Activated CD8-positive, alpha-beta memory T cell treated with anti-CD3 and anti-CD28 coated beads for 4 hours (primary cell): ENCODE measurements at regions not wholly inside any gene's neighbourhood (a gene's known extent, or its start where the extent isn't known, plus 50 kb on each side); places are given as distances from the start of the nearest gene placed in this dataset.

Experiments
- DNase-seq, 2 donors: peaks; one replicate each; pipeline ENCODE4 v3.0.0-alpha.2; 2020; ENCODE audit warnings: low read depth in 2 of 2

DNA sequence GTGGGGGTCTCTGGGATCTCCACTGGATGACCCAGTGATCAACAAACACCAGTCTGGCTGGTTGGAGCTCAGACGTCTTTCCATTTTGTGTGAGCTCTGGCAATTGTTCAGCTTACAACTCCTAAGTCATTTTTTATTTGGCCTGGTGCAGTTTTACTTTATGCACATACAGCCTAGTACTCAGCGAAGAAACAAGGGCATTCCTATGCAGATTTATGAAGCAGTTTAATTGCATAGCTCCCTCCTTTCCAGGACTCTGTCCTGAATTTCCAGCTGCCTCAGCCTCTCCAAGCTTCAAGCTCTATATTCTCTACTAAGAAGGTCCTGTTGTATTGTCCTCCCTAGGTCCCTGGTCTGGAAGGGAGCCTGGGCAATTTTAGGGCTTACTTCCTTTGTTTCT lies 145.6 kb upstream of the GALNT17 start:
- no peak for DNase-seq

DNA sequence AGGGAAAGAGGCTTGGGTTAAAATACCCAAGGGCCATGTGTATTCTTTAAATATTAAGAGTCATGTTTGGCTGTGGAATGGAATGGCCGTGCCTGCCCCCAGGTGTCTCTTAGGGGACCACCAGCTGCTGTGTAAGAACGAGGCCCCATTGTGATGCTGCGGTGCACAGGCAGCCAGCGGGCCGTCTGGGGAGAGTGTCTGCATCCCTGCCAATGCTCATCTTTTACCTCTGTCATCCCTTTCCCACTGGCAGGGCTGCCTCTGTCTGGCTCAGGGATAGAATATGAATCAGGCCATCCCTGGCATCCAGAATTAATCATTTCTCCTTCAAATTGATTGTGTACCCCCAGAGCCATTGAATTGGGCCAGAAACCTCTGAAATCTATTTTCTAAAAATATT lies 137.8 kb upstream of the GALNT17 start:
- DNase-seq: no peak

DNA sequence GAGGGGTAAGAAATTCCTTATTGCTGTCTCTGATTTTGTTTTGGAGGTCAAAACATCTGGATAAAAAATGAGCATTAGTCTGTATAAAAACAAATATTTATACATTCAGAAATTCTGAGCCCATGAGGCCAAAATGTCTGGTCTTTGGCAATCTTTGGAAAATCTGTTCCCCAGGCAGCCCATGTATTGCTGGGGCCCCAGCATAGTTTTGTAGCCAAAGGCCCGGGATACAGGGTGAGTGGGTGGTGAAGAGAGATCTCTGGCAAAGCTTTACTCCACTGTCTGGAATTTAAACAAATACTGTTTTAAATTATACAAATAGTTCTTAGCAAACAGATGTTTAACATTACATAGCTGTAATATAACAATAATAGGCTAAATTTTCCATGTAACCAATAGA lies 134.7 kb upstream of the GALNT17 start:
- no peak for DNase-seq

DNA sequence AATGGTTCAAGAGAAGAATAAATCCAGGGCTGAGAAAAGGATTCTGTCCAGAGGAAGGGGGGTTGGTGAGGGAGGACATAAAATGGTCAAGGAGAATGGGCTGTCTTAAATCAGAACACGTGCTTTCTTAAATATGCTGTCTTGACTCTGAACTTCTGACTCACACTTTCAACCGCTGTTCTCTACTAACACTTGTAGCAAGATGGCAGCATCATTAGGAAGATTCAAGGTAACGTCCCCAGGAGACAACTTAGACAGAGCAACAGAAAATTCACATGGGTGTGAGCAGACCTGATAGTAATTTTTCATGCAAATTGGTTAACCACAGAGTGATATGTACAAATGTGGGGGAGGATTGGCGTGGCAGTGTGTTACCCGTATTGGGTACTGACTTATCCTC lies 126.8 kb upstream of the GALNT17 start:
- no peak for DNase-seq

DNA sequence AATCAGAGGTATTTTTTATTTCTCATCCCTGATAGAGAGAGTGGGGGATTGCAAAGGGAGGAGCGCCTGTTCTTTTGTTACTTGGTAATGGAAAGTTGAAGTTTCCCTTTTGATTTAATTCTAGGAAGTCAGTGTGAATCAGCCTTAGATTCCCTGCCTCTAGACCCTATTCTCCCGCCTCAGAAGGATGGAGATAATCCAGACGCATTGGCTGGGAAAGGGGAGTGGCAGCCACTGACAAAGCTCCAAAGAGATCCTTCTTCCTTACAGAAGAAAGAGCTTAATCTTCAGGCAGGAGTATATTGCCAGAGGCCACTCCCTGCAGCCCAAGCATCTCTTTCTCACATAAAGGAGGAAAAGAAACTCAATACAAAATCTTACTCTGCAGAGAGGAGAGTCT lies 122.3 kb upstream of the GALNT17 start:
- DNase-seq: no peak

DNA sequence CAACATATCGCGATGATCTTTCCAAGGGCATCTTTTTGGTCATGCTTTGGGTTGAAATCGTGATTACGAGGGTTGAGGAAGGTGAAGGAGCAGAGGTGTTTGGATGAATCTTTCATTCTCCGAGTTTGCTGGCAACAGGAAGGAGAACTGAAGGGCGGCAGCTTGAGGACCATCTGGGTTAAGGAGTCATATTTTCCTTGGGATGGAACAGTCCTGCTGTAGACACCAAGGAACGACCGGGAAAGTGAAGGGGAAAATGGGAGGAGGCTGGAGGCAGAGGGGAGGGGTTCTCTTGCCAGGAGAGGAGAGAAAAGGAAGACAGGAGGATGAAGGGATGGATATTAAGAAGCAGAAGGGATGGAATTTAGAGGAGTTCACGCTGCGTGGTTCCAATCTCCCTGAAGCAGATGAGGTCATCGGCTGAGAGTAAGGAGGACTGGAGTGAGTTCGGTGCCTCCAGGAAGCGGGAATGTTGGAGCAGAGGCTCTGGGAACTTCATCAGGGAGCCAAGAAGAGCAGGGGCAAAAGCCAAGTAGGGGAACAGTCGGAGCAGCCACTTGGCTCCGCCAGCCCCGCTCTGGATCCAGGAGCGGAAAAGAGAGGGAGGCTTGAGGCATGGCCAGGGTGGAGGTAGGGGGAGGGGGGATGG lies 116.6 kb upstream of the GALNT17 start:
- no peak for DNase-seq

DNA sequence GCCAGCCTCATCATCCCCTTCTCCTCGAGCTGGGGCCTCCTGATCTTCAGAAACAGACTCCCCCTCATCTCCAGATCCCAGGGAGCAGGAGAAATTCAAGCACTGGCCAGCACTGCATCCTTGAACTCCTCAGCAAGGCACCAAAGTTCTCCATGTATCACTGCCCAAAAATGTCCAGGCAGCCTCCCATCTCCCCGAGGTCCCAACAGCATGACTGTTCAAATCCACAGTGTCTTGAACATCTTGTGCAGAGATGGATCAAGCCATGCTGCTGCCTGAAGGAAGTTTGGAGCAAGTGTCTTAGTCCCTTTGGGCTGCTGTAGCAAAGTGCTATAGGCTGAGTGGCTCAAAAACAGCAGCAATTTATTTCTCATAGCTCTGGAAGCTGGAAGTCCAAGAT lies 115.5 kb upstream of the GALNT17 start:
- no peak for DNase-seq

DNA sequence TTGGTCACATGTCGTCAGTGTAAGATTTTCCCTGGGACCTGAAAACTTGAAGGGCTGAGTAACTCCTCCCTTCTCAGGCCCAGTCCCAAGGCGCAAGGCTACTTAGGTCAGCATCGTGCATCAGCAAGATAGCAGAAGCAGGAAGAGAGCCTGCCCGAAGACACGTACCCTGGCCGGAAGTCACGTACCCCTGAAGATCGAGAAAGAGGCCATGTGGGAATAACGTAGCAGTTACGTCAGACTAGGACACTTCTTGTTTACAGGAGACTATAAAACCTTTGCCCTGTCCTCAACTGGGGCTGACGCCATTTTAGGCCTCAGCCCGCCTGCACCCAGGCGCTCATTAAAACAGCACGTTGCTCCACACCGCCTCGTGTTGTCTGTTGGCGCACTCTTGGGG lies 114.3 kb upstream of the GALNT17 start:
- no peak for DNase-seq

DNA sequence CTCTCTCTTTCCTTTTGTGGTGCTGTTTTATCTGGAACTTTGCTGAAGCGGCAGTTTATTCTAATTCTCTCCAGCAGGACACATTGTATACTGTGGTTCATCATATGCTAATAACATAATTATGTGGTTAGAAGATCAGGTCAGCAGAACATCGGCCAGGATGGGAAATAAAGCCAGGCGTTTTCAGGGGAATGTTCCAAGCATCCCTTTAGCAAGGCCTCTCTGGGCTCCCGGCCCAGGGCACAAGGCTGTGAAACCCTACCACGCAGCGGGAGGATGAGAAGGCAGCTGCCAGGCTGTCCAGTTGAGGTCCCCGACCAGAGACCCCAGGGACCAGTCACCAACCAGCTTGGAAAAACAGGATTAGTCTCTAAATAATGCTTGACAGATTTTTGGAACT lies 112.2 kb upstream of the GALNT17 start:
- no peak for DNase-seq

DNA sequence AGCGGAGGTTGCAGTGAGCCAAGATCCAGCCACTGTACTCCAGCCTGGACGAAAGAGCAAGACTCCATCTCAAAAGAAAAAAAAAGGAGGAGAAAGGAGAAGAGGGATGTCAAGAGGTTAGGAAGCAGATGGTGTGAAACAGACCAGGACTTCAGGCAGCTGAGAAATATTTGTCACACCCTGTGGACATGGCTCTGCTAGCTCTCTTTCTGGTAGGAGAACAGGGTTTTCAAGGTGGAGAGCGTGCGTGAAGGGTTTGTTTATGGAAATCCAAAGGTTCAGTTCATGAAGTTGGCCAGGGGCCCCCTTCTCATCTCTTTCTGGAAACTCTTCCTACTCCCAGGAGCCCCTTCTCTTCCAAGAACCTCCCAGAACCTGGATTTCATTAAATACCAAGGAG lies 110.8 kb upstream of the GALNT17 start:
- no peak for DNase-seq

DNA sequence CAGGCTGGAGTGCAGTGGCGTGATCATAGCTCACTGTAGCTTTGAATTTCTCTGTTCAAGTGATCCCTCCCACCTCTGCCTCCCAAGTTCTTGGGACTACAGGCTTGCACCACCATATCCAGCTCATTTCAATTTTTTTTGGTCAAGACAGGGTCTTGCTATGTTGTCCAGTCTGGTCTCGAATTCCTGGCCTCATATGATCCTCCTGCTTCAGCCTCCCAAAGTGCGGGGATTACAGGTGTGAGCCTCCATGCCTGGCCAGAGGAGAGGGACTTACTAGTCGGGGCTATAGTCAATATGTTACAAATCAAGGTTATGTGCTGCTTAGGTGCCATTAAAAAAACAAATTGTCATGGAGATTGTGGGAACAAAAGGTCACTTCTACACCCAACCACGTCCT lies 105.3 kb upstream of the GALNT17 start:
- no peak for DNase-seq

DNA sequence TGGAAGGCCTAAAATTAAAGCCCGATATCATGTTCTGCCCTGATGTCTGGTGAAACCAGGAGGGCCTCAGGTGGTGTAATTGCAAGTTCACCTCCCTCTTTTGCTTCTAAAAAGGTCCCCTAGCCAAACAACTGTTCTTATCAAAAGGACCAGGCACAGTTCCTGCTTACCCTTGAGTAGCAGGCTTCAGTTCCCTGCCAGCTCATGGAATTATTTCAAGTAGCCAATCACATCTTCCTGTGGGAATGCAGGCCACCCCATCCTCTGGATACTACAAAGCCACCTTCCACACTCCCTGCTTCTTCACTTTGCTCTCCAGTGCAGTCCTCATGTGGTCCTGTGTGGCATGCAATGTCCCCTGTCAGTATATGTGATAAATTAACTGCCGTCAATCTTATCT lies 97.7 kb upstream of the GALNT17 start:
- DNase-seq: no peak

DNA sequence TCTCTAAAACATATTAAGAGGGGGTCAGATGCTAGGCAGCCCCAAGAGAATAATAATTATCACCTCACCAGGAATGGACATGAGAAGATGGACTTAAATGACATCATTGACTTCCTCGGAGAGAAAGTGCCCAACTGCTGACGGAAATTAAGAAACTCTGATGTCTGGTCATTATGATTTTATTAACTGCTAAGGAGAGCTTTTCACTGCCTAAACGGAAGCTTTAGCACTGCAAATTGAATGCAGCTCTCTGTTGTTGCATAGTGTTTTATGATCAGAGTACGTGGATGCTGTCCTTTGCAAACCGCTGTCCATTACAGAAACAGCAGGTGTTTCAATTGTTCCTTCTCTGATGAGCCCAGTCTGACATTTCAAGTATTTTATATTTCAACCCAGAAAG lies 89.4 kb upstream of the GALNT17 start:
- no peak for DNase-seq

DNA sequence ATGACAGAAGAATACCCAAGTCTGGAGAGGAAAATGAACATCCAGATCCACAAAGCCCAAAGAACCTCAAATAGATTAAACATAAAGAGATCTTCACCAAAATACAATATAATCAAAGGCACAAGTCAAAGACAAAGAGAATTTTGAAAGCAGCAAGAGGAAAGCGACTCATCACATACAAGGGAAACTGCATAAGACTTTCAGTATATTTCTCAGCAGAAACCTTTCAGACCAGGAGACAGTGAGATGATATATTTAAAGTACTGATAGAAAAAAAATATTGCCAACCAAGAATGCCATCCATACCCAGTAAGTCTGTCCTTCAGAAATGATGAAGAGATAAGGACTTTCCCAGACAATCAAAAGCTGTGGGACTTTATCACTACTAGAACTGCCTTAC lies 81.5 kb upstream of the GALNT17 start:
- no peak for DNase-seq

DNA sequence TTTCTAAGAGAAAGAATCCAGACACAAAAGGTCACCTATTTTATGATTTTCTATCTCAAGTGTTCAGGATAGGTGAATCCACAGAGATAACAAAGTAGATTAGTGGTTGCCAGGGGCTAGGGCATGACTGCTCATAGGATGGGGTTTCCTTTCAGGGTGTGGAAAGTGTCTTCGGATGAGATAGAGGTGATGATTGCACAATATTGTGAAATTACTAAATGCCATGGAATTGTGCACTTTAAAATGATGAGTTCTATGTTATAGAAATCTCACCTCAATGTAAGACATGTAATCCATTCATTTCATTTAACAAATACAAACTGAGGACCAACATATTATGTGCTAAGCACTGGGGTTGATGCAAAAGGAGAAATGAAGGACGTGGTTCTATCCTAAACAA lies 76.4 kb upstream of the GALNT17 start:
- DNase-seq: no peak

DNA sequence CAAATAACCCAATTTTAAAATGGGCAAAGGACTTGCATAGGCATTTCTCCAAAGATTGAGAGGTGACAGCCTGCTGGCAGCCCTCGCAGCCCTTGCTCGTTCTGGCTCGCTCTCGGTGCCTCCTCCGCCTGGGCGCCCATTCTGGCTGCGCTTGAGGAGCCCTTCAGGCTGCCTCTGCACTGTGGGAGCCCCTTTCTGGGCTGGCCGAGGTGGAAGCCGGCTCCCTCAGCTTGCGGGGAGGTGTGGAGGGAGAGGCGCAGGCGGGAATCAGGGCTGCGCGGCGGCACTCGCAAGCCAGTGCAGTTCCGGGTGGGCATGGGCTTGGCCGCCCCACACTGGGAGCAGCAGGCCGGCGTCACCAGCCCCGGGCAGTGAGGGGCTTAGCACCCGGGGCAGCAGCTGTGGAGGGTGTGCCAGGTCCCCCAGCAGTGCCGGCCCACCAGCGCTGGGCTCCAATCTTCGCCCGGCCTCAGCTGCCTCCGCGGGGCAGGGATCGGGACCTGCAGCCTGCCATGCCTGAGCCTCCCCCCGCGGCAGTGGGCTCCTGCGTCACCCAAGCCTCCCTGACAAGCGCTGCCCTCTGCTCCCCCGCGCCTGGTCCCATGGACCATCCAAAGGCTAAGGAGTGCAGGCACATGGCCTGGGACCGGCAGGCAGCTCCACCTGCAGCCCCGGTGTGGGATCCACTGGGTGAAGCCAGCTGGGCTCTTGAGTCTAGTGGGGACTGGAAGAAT lies 54.0 kb upstream of the GALNT17 start:
- no peak for DNase-seq
